ENCODE measurements at regions not wholly inside any gene's neighbourhood (a gene's known extent, or its start where the extent isn't known, plus 50 kb on each side); places are given as distances from the start of the nearest gene placed in this dataset.

GRCh38 chr3:144957398-144958101 lies 985.9 kb downstream of the DIPK2A start:
- no peak for TF ChIP-seq POLR2A (IDR thresholded peaks at IDR 0.05)
- no peak for TF ChIP-seq CTCF (IDR thresholded peaks at IDR 0.05)
- TF ChIP-seq POLR2AphosphoS5 (IDR thresholded peaks at IDR 0.05), result no peak

Data from breast epithelium (tissue), 3 donors.